Mesendoderm (in vitro differentiated cells): ENCODE measurements at regions not wholly inside any gene's neighbourhood (a gene's known extent, or its start where the extent isn't known, plus 50 kb on each side); places are given as distances from the start of the nearest gene placed in this dataset.

Experiments
- DNase-seq: peaks from one replicate; pipeline ENCODE4 v3.0.0; 2013
- H2AK5ac ChIP-seq: 2 replicates; pipeline ENCODE4 v1.6.1; 2013; ENCODE audit warnings: low read length, inconsistent platforms
- H2BK120ac ChIP-seq: 2 replicates; pipeline ENCODE4 v1.6.1; 2013; ENCODE audit warnings: low read depth, mild to moderate bottlenecking, low read length, moderate library complexity, mixed read lengths
- H2BK15ac ChIP-seq: replicated peaks from 2 replicates; pipeline ENCODE4 v1.6.1; 2013; ENCODE audit warnings: low read depth, mild to moderate bottlenecking, moderate library complexity
- H2BK5ac ChIP-seq: 2 replicates; pipeline ENCODE4 v1.6.1; 2013; ENCODE audit warnings: low read length, inconsistent platforms
- H3K18ac ChIP-seq: 2 replicates; pipeline ENCODE4 v1.6.1; 2013; ENCODE audit warnings: mild to moderate bottlenecking, low read length, mixed read lengths
- H3K23ac ChIP-seq: one replicate; pipeline ENCODE4 v1.6.1; 2013; ENCODE audit warnings: low read length
- H3K27ac ChIP-seq: 2 replicates; pipeline ENCODE4 v1.5.1; 2013; ENCODE audit warnings: low read depth, mild to moderate bottlenecking, inconsistent platforms, low read length, moderate library complexity
- H3K27me3 ChIP-seq: 2 replicates; pipeline ENCODE4 v1.6.1; 2013; ENCODE audit warnings: low read length, control low read depth, mild to moderate bottlenecking, inconsistent platforms; ENCODE audit not compliant: insufficient read depth, poor library complexity
- H3K36me3 ChIP-seq: 2 replicates; pipeline ENCODE4 v1.6.1; 2013; ENCODE audit warnings: low read length, inconsistent platforms; ENCODE audit not compliant: control insufficient read depth, insufficient read depth
- H3K4ac ChIP-seq: one replicate; pipeline ENCODE4 v1.6.1; 2013; ENCODE audit warnings: low read depth, mild to moderate bottlenecking, low read length, moderate library complexity
- H3K4me1 ChIP-seq: 2 replicates; pipeline ENCODE4 v1.6.1; 2013; ENCODE audit warnings: low read depth, low read length, inconsistent platforms; ENCODE audit not compliant: control insufficient read depth
- H3K4me2 ChIP-seq: 2 replicates; pipeline ENCODE4 v1.6.1; 2013; ENCODE audit warnings: low read length
- H3K4me3 ChIP-seq: 2 replicates; pipeline ENCODE4 v1.5.1; 2013; ENCODE audit warnings: mild to moderate bottlenecking, low read length
- H3K56ac ChIP-seq: one replicate; pipeline ENCODE4 v1.6.1; 2013; ENCODE audit warnings: low read length
- H3K79me1 ChIP-seq: 2 replicates; pipeline ENCODE4 v1.6.1; 2013; ENCODE audit warnings: low read length, inconsistent platforms
- H3K79me2 ChIP-seq: 2 replicates; pipeline ENCODE4 v1.6.1; 2013; ENCODE audit warnings: mild to moderate bottlenecking, low read length; ENCODE audit not compliant: control insufficient read depth, insufficient read depth
- H3K9ac ChIP-seq: 2 replicates; pipeline ENCODE4 v1.6.1; 2013; ENCODE audit warnings: low read length, inconsistent platforms
- H4K5ac ChIP-seq: one replicate; pipeline ENCODE4 v1.6.1; 2013; ENCODE audit warnings: low read length
- H4K8ac ChIP-seq: one replicate; pipeline ENCODE4 v1.6.1; 2013; ENCODE audit warnings: low read depth, mild to moderate bottlenecking, control low read depth, low read length, moderate library complexity
- WGBS: extraction: QIAGEN DNeasy Blood & Tissue Kit; methylation state at CpG from one replicate; pipeline ENCODE4 v1.1.7; 2013; ENCODE audit warnings: low lambda C conversion rate, missing lambda C conversion rate; ENCODE audit not compliant: insufficient coverage; ENCODE audit errors: extremely low coverage; 5-methylcytosine and 5-hydroxymethylcytosine counted together

DNA sequence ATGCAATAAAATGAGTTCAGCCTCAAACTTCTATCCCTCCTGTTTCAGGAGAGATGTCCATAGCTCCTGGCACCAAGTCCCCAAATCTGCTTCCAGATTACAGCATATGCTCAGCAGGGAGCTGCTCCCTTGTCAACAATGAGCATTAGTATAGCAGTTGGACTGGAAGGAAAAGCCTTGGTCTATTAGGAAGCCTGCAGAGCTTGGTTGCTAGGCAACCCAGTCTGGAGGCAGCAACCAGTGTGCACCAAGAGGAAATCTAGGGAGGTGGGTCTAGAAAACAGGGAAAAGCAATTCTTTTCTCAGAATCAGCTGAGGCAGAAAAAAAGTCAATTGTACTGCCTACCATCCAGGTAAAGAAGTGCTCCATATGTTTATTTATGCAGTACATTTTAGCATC, 229.5 kb upstream of the NMUR2 start:
- H3K4me3 ChIP-seq: no peak overlapping the region
- no peaks in the 10 kb centered on the region for H3K27me3 ChIP-seq
- H4K8ac ChIP-seq: no peak overlapping the region
- DNase-seq: peak; percentile 81
- H3K4ac ChIP-seq: no peak overlapping the region
- H3K27ac ChIP-seq: no peak overlapping the region
- no peak overlapping the region for H2BK120ac ChIP-seq
- no peak overlapping the region for H3K18ac ChIP-seq
- H3K79me1 ChIP-seq: no peaks in the 10 kb centered on the region
- no peak overlapping the region for H2BK15ac ChIP-seq
- no peak overlapping the region for H3K23ac ChIP-seq
- no peak overlapping the region for H4K5ac ChIP-seq
- H3K9ac ChIP-seq: no peak overlapping the region
- H3K79me2 ChIP-seq: no peaks in the 10 kb centered on the region
- no peak overlapping the region for H2BK5ac ChIP-seq
- H2AK5ac ChIP-seq: no peak overlapping the region
- no peaks in the 10 kb centered on the region for H3K36me3 ChIP-seq
- no peak overlapping the region for H3K56ac ChIP-seq
- no peak overlapping the region for H3K4me2 ChIP-seq
- no peaks in the 10 kb centered on the region for H3K4me1 ChIP-seq

DNA sequence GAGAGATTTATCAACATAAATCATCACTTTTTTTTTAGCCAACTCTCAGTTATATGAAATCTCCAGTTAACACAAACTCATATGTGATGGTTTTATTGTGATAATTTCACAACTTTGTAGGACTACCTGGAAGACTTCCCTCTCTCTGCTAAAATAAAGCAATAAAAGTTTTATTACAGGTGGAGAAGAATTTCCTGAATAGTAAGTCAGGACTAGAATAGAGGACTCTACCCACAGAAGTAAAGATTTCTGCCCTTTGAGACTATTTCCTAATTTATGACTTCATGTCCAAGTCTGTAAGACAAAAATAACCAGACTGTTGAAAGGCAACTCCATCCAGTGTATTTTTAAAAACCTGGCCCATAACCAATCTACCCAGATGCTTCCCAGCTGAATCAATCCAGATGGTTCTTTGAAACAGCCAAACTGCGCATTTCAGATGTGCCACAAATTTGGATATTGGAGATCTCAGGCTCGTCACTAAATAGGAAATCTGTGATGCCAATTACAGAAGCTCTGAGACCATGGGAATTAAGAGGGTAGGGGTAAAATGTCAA, 234.0 kb upstream of the NMUR2 start:
- H2BK120ac ChIP-seq: no peak overlapping the region
- no peak overlapping the region for H3K4me3 ChIP-seq
- H3K4me1 ChIP-seq: peaks cover 4% of the 10 kb centered on the region
- H3K79me1 ChIP-seq: no peaks in the 10 kb centered on the region
- no peak overlapping the region for H3K18ac ChIP-seq
- H3K36me3 ChIP-seq: no peaks in the 10 kb centered on the region
- no peak overlapping the region for H2BK15ac ChIP-seq
- no peak overlapping the region for H3K56ac ChIP-seq
- H2AK5ac ChIP-seq: no peak overlapping the region
- H3K27me3 ChIP-seq: no peaks in the 10 kb centered on the region
- H4K8ac ChIP-seq: no peak overlapping the region
- no peak overlapping the region for H3K23ac ChIP-seq
- no peak for DNase-seq
- H3K79me2 ChIP-seq: no peaks in the 10 kb centered on the region
- no peak overlapping the region for H3K4me2 ChIP-seq
- H2BK5ac ChIP-seq: no peak overlapping the region
- no peak overlapping the region for H4K5ac ChIP-seq
- WGBS: no CpG with 5 or more reads among the region's 2 CpGs
- H3K9ac ChIP-seq: no peak overlapping the region
- no peak overlapping the region for H3K27ac ChIP-seq
- no peak overlapping the region for H3K4ac ChIP-seq

DNA sequence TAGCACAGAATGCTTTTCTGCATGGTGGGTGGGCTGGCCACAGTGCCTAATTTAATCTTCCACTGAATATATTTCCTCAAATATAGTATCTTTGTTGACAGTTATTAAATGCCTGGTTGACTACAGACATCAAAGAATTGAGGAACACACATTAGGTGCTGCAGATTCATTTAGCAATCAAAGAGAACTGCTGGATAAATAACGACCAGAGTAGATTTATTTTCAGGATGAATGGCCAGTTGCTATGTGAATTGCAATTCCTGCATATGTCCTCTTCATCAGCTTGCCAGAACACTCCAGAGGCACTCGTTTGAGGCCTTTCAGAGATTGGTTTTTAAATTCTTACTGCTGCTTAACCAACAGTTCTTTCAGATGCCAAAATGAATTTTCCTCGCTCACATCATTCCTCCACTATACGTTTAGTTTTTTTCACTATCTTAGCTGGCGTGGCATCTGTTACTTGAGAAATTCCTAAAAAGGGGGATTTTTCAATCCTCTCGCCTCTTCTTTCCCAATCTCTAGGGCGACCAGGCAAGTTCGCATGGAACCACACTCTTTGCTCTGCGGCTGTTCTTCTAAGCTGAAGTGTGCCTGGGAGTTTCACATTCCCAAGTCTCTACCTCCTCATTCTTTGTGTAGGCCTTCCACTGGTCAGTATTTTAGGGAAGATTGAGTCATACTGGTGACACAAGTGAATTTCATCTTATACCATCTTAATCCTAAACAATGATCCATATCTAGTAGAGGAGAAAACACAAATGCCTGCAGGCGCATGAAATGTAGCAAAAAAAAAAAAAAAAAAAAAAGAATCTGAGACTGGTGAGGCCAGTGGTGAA, 237.1 kb upstream of the NMUR2 start:
- Histone ChIP-seq H3K27ac (no peak overlapping the region), H2BK5ac (no peak overlapping the region), H3K23ac (no peak overlapping the region), H3K4me3 (no peak overlapping the region), H3K79me1 (no peaks in the 10 kb centered on the region), H3K4me2 (no peak overlapping the region), H4K8ac (no peak overlapping the region), H2BK120ac (no peak overlapping the region), H3K56ac (no peak overlapping the region), H3K18ac (peak overlapping the region; percentile 75), H3K27me3 (no peaks in the 10 kb centered on the region), H3K4me1 (peaks cover 4% of the 10 kb centered on the region), H3K4ac (no peak overlapping the region), H3K9ac (no peak overlapping the region), H2AK5ac (no peak overlapping the region), H3K36me3 (no peaks in the 10 kb centered on the region), H4K5ac (no peak overlapping the region), H3K79me2 (no peaks in the 10 kb centered on the region), H2BK15ac (no peak overlapping the region)
- peak; percentile 57 for DNase-seq
- no CpG with 5 or more reads among the region's 10 CpGs for WGBS

DNA sequence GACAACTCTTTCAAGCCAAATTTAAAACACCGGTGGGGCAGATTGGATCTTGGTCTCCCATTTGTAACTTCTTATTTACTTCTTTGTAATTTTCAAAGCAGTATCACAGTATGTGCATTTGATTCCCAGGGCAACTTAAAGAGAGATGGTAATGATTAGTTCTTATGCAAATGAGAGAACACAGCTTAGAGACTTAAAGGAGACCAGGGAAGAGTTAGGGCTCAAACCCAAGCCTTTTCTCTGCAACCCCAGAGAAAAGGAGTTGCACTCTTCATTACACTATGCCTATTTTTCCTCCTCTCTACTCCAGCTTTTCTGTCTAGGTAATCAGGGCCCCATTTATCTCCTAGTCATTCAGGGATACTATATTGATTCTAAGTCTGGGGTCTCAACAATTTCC, 237.8 kb upstream of the NMUR2 start:
- H3K36me3 ChIP-seq: no peaks in the 10 kb centered on the region
- H3K56ac ChIP-seq: no peak overlapping the region
- H3K4me3 ChIP-seq: no peak overlapping the region
- no peaks in the 10 kb centered on the region for H3K27me3 ChIP-seq
- DNase-seq: peak; percentile 11
- no peak overlapping the region for H2BK120ac ChIP-seq
- H2BK15ac ChIP-seq: no peak overlapping the region
- H3K27ac ChIP-seq: no peak overlapping the region
- H3K4me1 ChIP-seq: peaks cover 4% of the 10 kb centered on the region
- H4K5ac ChIP-seq: no peak overlapping the region
- no peaks in the 10 kb centered on the region for H3K79me1 ChIP-seq
- H2AK5ac ChIP-seq: no peak overlapping the region
- no peak overlapping the region for H2BK5ac ChIP-seq
- peak overlapping the region; percentile 65 for H4K8ac ChIP-seq
- no peak overlapping the region for H3K23ac ChIP-seq
- no peak overlapping the region for H3K4me2 ChIP-seq
- WGBS: no CpG with 5 or more reads among the region's 1 CpG
- no peak overlapping the region for H3K18ac ChIP-seq
- no peaks in the 10 kb centered on the region for H3K79me2 ChIP-seq
- no peak overlapping the region for H3K4ac ChIP-seq
- no peak overlapping the region for H3K9ac ChIP-seq

DNA sequence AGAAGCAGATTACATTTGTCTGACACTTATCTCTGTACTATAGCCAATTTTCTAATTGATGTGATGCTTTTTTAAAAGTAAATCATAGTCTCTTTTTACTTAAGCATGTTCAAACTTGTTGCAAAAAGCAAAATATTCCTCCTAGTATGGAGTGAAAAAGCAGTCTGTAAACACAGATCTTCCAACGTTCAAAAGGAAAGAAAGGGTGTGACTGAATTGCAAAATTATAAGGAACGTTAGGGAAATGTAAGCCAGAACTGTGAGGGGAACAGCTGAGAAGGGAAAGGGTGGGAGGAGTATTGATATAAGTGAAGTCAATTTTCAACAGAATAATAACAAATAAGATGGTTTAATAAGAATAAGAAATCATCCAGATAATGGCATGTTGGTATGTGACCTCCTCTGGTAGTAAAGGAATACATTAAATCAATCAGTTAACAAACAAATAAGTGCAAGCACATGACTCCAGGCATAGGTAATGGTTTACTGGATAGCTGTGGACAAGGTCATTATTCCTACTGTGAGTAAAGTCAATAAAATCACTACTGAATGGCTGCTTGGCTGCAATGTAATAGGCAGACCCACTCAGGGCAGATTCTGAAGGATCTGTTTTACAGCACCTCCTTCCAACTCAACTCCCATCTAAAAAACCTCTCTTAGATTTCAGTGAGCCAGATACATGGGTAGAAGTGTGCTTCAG, 239.1 kb upstream of the NMUR2 start:
- Histone ChIP-seq H3K36me3 (no peaks in the 10 kb centered on the region), H3K4me3 (no peak overlapping the region), H3K9ac (no peak overlapping the region), H3K4ac (no peak overlapping the region), H3K79me2 (no peaks in the 10 kb centered on the region), H3K27me3 (no peaks in the 10 kb centered on the region), H3K4me2 (no peak overlapping the region), H2AK5ac (no peak overlapping the region), H2BK120ac (no peak overlapping the region), H3K56ac (no peak overlapping the region), H2BK15ac (no peak overlapping the region), H3K27ac (no peak overlapping the region), H4K5ac (no peak overlapping the region), H4K8ac (no peak overlapping the region), H3K79me1 (no peaks in the 10 kb centered on the region), H2BK5ac (no peak overlapping the region), H3K23ac (no peak overlapping the region), H3K4me1 (peaks cover 4% of the 10 kb centered on the region), H3K18ac (no peak overlapping the region)
- no peak for DNase-seq
- no CpG with 5 or more reads among the region's 2 CpGs for WGBS
